IPS-20b (cell line): ENCODE measurements at regions not wholly inside any gene's neighbourhood (a gene's known extent, or its start where the extent isn't known, plus 50 kb on each side); places are given as distances from the start of the nearest gene placed in this dataset.

Source experiments
- H3K27ac ChIP-seq: one replicate; pipeline ENCODE4 v1.5.1; 2013; ENCODE audit warnings: low read length
- H3K27me3 ChIP-seq: 2 replicates; pipeline ENCODE4 v1.6.1; 2013; ENCODE audit warnings: mild to moderate bottlenecking, low read length, inconsistent platforms; ENCODE audit not compliant: insufficient read depth
- H3K36me3 ChIP-seq: 2 replicates; pipeline ENCODE4 v1.6.1; 2013; ENCODE audit warnings: low read depth, mild to moderate bottlenecking, inconsistent platforms, low read length, moderate library complexity; ENCODE audit not compliant: insufficient read depth
- H3K4me1 ChIP-seq: 2 replicates; pipeline ENCODE4 v1.6.1; 2013; ENCODE audit warnings: mild to moderate bottlenecking, control low read depth, inconsistent platforms, low read length, moderate library complexity; ENCODE audit not compliant: insufficient read depth
- H3K4me3 ChIP-seq: 2 replicates; pipeline ENCODE4 v1.5.1; 2013; ENCODE audit warnings: mild to moderate bottlenecking, low read length, inconsistent platforms
- H3K9ac ChIP-seq: 2 replicates; pipeline ENCODE4 v1.6.1; 2013; ENCODE audit warnings: low read depth, mild to moderate bottlenecking, inconsistent platforms, low read length, moderate library complexity
- H3K9me3 ChIP-seq: 2 replicates; pipeline ENCODE4 v1.6.1; 2013; ENCODE audit warnings: mild to moderate bottlenecking, low read depth, low read length, inconsistent platforms; ENCODE audit not compliant: insufficient read depth

DNA sequence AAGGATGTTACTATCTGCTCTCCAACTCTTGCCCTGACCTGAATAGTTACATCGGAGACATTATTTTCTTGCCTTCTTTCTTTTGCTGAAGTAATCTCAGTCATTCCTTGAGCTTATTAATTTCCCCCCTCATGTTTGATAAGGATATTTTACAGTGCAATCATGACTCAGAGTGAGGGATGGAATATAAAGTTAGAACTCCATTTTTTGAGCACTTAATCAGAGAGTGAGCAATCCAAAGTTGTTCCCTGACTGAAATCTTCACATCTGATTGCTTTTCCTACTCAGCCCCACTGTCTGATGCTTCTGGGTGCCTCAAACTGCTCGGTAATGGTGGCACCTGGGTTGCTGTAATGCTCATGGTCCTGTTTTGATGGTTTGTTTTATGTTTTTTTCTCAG, 142.7 kb upstream of the SEL1L start:
- Histone ChIP-seq H3K9me3 (no peaks in the 10 kb centered on the region), H3K9ac (no peak overlapping the region), H3K27ac (no peak overlapping the region), H3K36me3 (no peaks in the 10 kb centered on the region), H3K4me3 (no peak overlapping the region), H3K27me3 (peaks cover 58% of the 10 kb centered on the region), H3K4me1 (peaks cover 11% of the 10 kb centered on the region)

DNA sequence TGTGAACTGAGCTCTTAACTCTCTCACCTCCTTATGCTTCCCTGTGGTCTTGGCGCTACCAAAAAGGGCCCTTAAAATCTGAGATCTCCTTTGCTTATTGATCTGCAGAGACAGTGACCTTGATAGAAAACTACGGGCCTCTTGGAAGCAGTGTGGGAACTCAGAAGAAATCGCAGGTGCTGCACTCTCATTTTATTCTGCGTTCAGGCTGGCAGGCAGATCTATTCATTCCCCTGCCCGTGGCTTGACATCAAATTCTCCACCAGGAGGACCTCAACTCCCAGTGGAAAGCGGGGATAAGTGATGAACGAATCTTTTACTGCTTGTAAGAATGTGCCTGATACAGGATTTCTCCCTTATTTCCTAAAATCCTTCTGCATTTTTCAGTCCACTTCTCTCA, 143.2 kb upstream of the SEL1L start:
- no peaks in the 10 kb centered on the region for H3K36me3 ChIP-seq

DNA sequence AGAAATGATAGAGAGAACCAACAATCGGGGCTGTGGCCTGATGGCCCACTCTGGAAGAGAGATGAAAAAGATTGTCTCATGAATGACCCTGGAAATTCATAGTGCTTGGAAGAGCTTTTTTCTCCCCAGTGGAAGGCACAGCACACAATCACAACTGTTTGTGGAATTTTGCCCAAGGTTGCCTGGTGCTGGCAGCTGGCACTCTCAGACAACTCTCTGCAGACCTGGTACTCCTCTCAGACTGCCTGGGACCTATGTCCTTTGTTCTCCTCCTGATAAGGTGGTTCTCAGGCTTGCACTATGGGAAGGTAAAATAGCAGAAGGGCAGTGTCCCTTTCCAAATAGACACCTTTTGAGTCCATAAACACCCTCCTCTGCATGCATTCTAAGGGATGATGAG, 144.1 kb upstream of the SEL1L start:
- Histone ChIP-seq H3K9me3 (no peaks in the 10 kb centered on the region), H3K9ac (no peak overlapping the region), H3K36me3 (no peaks in the 10 kb centered on the region), H3K27me3 (peaks cover 71% of the 10 kb centered on the region), H3K4me3 (no peak overlapping the region), H3K4me1 (peaks cover 24% of the 10 kb centered on the region), H3K27ac (no peak overlapping the region)

More for the DNA sequence above, 143.2 kb upstream of the SEL1L start:
- peaks cover 63% of the 10 kb centered on the region for H3K27me3 ChIP-seq
- no peak overlapping the region for H3K4me3 ChIP-seq
- no peak overlapping the region for H3K9ac ChIP-seq
- no peaks in the 10 kb centered on the region for H3K9me3 ChIP-seq
- H3K27ac ChIP-seq = no peak overlapping the region
- H3K4me1 ChIP-seq = peaks cover 16% of the 10 kb centered on the region

DNA sequence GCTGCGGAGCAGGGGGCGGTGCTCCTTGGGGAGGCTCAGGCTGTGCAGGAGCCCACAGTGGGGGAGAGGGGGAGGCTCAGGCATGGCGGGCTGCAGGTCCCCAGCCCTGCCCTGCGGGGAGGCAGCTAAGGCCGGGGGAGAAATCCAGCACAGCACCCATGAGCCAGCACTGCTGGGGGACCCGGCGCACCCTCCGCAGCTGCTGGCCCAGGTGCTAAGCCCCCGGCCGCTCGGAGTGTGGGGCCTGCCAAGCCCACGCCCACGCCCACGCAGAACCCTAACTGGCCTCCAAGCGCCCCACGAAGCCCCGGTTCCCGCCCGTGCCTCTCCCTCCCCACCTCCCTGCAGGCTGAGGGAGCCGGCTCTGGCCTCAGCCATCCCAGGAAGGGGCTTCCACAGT, 145.6 kb upstream of the SEL1L start:
- Histone ChIP-seq H3K9me3 (no peaks in the 10 kb centered on the region), H3K4me3 (no peak overlapping the region), H3K27me3 (peaks cover 85% of the 10 kb centered on the region), H3K4me1 (peaks cover 28% of the 10 kb centered on the region), H3K9ac (no peak overlapping the region), H3K36me3 (no peaks in the 10 kb centered on the region), H3K27ac (no peak overlapping the region)

DNA sequence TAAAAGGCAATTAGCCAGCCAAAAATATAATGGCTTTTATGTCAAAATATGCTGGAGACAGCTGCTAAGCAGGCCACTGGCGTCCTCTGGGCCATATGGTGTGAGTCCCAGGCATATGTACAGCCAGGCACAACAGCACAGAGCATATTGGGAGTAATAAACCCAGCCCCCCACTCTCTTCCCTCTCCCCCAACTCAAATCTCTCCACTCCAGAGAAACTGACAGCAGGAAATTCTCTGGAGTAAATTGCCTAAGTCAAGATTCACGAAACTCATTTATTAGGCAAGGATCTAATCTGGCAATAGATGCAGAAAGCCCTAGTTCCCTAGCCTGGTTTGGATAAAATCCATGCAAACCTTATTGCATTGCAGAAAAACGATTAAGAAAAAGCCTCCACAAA, 147.9 kb upstream of the SEL1L start:
- Histone ChIP-seq H3K27ac (no peak overlapping the region), H3K27me3 (peaks cover 80% of the 10 kb centered on the region), H3K9me3 (no peaks in the 10 kb centered on the region), H3K9ac (no peak overlapping the region), H3K4me3 (no peak overlapping the region), H3K4me1 (peaks cover 28% of the 10 kb centered on the region), H3K36me3 (no peaks in the 10 kb centered on the region)

DNA sequence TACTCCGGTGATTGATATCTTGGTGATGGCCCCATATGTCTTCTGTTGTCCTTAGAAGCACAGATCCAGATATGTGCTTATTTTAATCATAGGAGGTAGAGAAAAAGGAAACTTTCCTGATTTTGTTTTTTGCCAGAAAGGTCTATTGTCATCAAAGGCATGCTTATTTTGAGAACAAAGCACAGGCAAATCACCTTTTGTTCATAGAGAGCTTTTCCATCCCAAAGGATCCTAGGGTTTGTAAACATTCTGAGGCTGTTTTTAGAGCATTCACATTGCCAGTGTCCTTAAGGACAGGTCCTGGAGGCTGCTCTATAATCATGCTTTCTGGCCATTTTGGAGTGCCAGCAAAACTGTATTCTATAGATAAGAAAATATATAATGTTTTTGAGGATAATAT, 148.5 kb upstream of the SEL1L start:
- Histone ChIP-seq H3K4me3 (no peak overlapping the region), H3K4me1 (peaks cover 28% of the 10 kb centered on the region), H3K9ac (no peak overlapping the region), H3K27ac (no peak overlapping the region), H3K9me3 (no peaks in the 10 kb centered on the region), H3K27me3 (peaks cover 74% of the 10 kb centered on the region), H3K36me3 (no peaks in the 10 kb centered on the region)

DNA sequence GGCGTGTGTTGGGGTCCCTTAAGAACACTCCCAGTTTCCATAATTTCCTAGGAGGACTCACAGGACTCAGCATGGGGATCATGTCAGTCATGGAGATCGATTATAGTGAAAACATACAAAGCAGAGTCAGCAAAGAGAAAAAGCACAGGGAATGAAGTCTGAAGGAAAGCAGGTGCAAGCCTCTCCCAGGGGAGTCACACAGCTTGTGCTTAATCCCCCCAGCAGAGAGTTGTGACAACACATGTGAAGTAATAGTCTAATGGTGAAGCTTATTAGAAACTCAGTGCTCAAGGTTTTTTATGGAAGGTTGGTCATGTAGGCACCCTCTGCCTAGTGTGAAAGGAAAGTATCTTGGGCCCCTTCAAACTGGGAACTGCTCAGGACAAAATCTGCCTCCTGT, 149.0 kb upstream of the SEL1L start:
- Histone ChIP-seq H3K4me3 (no peak overlapping the region), H3K9me3 (no peaks in the 10 kb centered on the region), H3K4me1 (peaks cover 28% of the 10 kb centered on the region), H3K36me3 (no peaks in the 10 kb centered on the region), H3K9ac (no peak overlapping the region), H3K27ac (no peak overlapping the region), H3K27me3 (peaks cover 69% of the 10 kb centered on the region)

DNA sequence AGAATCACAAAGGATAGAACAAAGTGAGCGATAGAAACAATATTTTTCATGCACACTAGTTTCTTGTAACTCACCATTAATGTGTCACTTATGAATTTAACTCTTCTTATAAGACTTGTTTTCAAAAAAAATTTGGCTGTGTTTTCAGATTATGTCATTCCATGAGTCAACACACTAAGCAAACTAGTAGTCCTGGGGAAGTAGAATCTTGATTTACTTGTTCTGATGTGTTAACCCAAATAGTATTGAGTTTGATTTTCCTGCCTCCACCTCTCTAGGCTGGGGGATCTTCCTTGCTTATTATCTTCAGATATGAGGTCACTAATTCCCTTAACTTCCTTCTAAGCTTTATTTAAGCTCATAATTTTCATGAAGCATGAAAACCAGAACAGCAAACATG, 151.0 kb upstream of the SEL1L start:
- Histone ChIP-seq H3K9me3 (no peaks in the 10 kb centered on the region), H3K4me3 (no peak overlapping the region), H3K4me1 (peaks cover 28% of the 10 kb centered on the region), H3K36me3 (no peaks in the 10 kb centered on the region), H3K27ac (no peak overlapping the region), H3K27me3 (peaks cover 49% of the 10 kb centered on the region), H3K9ac (no peak overlapping the region)

DNA sequence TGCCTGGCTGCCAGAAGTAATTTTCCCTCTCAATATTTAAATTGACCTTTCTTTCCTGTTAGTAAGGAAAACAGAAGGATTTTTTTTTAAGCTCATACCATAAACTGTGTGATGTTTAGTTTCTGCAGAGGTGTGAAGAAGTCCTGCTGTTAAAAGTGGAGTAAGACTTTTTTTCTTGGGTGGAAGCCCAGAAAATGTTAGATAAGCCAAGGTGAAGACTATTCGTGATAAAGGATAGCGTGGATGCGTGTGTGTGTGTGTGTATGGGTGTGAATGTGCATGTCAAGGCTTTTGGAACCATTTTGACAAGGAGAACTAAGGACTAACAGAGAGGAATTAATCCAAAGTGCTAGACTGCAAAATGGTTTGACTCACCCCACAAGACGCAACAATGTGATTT, 152.9 kb upstream of the SEL1L start:
- no peak overlapping the region for H3K9ac ChIP-seq
- H3K36me3 ChIP-seq = no peaks in the 10 kb centered on the region
- peaks cover 15% of the 10 kb centered on the region for H3K4me1 ChIP-seq
- no peak overlapping the region for H3K4me3 ChIP-seq
- H3K27me3 ChIP-seq = peaks cover 31% of the 10 kb centered on the region
- no peaks in the 10 kb centered on the region for H3K9me3 ChIP-seq
- no peak overlapping the region for H3K27ac ChIP-seq

DNA sequence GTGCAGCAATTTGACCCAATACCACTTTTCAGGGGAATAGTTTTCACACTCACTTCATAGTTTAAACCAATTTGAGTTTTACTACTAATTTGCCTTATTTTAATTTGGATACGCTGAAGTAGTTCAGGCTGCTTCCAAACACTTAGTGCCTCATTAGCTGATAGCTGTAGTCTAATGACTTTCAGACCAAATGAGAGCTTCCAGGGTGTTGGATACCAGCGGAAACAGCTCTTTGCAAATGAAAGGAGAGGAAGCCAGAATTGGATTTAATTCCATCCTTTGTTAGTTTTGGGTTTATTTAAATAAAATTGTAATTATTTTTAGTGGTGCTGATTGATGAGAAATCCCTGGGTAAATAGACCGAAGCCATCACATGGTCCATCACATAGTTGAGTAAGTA, 158.3 kb upstream of the SEL1L start:
- Histone ChIP-seq H3K27me3 (no peaks in the 10 kb centered on the region), H3K4me3 (no peak overlapping the region), H3K36me3 (no peaks in the 10 kb centered on the region)

DNA sequence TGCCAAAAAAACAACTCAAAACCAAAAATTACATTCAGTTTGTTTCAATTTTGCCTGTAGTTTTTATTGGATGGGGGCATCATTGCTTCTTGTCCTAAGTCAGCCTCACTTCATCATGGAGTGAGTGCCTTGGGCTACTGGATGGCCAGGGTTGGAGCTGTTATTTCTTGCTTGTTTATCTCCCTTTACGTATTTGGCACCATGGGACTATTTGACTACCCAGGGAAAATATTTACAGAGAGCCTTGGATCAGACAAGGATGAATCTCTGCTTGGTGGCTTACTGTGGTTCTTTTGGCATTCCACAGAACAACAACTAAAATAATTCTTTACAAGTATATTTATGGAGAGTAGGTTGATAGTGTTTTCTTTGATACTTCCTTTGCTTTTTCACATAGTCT, 160.8 kb upstream of the SEL1L start:
- Histone ChIP-seq H3K4me3 (no peak overlapping the region), H3K27me3 (no peaks in the 10 kb centered on the region), H3K27ac (no peak overlapping the region), H3K9me3 (no peaks in the 10 kb centered on the region), H3K4me1 (no peaks in the 10 kb centered on the region), H3K36me3 (no peaks in the 10 kb centered on the region), H3K9ac (no peak overlapping the region)

More for the DNA sequence above, 158.3 kb upstream of the SEL1L start:
- no peaks in the 10 kb centered on the region for H3K9me3 ChIP-seq
- no peak overlapping the region for H3K9ac ChIP-seq
- H3K27ac ChIP-seq = no peak overlapping the region
- H3K4me1 ChIP-seq = no peaks in the 10 kb centered on the region

DNA sequence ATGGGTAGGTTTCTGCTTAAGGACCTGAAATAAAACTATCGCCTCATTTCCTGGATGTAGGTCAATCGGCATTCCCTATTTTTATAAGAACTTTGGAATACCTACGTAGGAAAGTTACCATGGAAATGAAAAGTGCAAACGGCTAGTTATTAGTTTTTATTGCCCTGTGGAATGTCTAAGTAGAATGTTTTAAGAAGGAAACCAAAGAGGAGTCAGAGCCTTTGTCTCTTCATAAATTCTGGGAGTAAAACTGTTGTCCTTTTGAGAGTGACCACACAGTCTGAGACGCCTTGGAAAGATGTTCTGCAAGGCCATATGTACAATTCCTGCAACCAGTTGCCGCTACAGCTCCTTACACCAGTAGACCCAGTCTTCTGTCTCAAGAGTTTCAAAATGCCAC, 176.0 kb upstream of the SEL1L start:
- peaks cover 2% of the 10 kb centered on the region for H3K9me3 ChIP-seq
- no peak overlapping the region for H3K27ac ChIP-seq
- H3K4me1 ChIP-seq = no peaks in the 10 kb centered on the region
- no peaks in the 10 kb centered on the region for H3K27me3 ChIP-seq
- no peaks in the 10 kb centered on the region for H3K36me3 ChIP-seq
- H3K4me3 ChIP-seq = no peak overlapping the region
- no peak overlapping the region for H3K9ac ChIP-seq
